ENCODE measurements at regions not wholly inside any gene's neighbourhood (a gene's known extent, or its start where the extent isn't known, plus 50 kb on each side); places are given as distances from the start of the nearest gene placed in this dataset.

DNA sequence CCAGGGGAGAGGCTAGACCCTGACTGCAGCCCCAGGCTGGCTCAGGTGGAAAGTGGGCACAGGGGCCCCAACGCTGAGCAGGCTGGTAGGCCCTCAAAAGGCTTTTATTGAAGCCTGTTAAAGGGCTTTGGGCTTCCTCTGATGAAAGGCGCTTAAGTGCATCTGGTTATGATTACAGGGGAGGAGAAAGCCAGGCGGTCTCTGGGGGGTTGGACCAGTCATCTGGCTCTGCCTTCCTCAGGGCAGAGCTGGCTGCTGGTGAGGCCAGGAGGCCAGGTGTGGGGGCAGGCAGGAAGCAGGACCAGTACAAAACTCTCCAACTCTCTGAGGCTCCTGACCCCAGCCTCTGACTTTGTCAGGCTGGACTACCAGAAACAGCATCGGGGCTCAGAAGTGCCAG, 68.8 kb upstream of the BCOR start:
- no peak for TF ChIP-seq CTCF (IDR thresholded peaks at IDR 0.05)
- TF ChIP-seq POLR2AphosphoS5 (IDR thresholded peaks at IDR 0.05), result no peak
- TF ChIP-seq POLR2A (IDR thresholded peaks at IDR 0.05), result no peak
- no peak for TF ChIP-seq EP300 (IDR thresholded peaks at IDR 0.05)

All from suprapubic skin (tissue), 4 donors.